Adrenal gland (tissue), 5 donors: ENCODE measurements at regions not wholly inside any gene's neighbourhood (a gene's known extent, or its start where the extent isn't known, plus 50 kb on each side); places are given as distances from the start of the nearest gene placed in this dataset.

Source experiments
- CTCF ChIP-seq, 6 experiments: fragments of 450-650 bp in 4 of 6; fragments of 200-600 bp in 2 of 6; sonication (generic) in 1 of 6; IDR thresholded peaks; 1 replicate in 5 of 6; 2 replicates in 1 of 6; pipeline versions ENCODE4 v1.5.1 to v1.8.0; 2016 to 2021; ENCODE audit warnings: antibody characterized with exemption in 6 of 6, mild to moderate bottlenecking in 2 of 6, moderate library complexity in 1 of 6
- POLR2A ChIP-seq, 2 donors: fragments of 450-650 bp; IDR thresholded peaks; one replicate each; pipeline ENCODE4 v1.6.1; 2017; ENCODE audit warnings: antibody characterized with exemption in 2 of 2, mild to moderate bottlenecking in 2 of 2, moderate library complexity in 1 of 2
- donor health status: DM: no; HTN: no; CAD: no.

- no peak for TF ChIP-seq CTCF (IDR thresholded peaks at IDR 0.05)
- no peak for TF ChIP-seq POLR2A (IDR thresholded peaks at IDR 0.05)
These were observed 394.3 kb upstream of the C2CD4B start for GRCh38 chr15:62559381-62559733.
